GM19397 (cell line): ENCODE measurements at regions not wholly inside any gene's neighbourhood (a gene's known extent, or its start where the extent isn't known, plus 50 kb on each side); places are given as distances from the start of the nearest gene placed in this dataset.
"Not testable (repeated sequence)": the region's sequence is repeated elsewhere in the genome, so short reads cannot be mapped to it uniquely, and the experiment has no call there.

Source experiments
- ATAC-seq: cut with Tn5 transposase; IDR thresholded peaks from one replicate; pipeline ENCODE4 v1.9.1; 2021; ENCODE audit warnings: mild to moderate bottlenecking, moderate library complexity; ENCODE audit not compliant: unreplicated experiment

- ATAC-seq = no peak
These were observed 382.1 kb upstream of the CTSO start for GRCh38 chr4:156335721-156336120.

- ATAC-seq = no peak
These were observed 376.9 kb upstream of the CTSO start for GRCh38 chr4:156330436-156331031.

GRCh38 chr4:156329779-156330178, 376.1 kb upstream of the CTSO start:
- no peak for ATAC-seq

GRCh38 chr4:156328882-156329281, 375.2 kb upstream of the CTSO start:
- no peak for ATAC-seq

GRCh38 chr4:156326246-156326645, 372.6 kb upstream of the CTSO start:
- no peak for ATAC-seq

- no peak for ATAC-seq
These were observed 368.9 kb upstream of the CTSO start for GRCh38 chr4:156322592-156322991.

GRCh38 chr4:156321203-156321602, 367.5 kb upstream of the CTSO start:
- ATAC-seq = no peak

- no peak for ATAC-seq
These were observed 359.8 kb upstream of the CTSO start for GRCh38 chr4:156313497-156313896.

GRCh38 chr4:156312261-156312847, 358.7 kb upstream of the CTSO start:
- no peak for ATAC-seq

- no peak for ATAC-seq
These were observed 355.4 kb upstream of the CTSO start for GRCh38 chr4:156309031-156309430.

GRCh38 chr4:156303708-156304107, 350.0 kb upstream of the CTSO start:
- ATAC-seq = no peak

GRCh38 chr4:156298230-156298629, 344.6 kb upstream of the CTSO start:
- ATAC-seq = no peak

- ATAC-seq = no peak
These were observed 342.1 kb upstream of the CTSO start for GRCh38 chr4:156295676-156296195.

- no peak for ATAC-seq
These were observed 340.9 kb upstream of the CTSO start for GRCh38 chr4:156294577-156294976.

- no peak for ATAC-seq
These were observed 340.1 kb upstream of the CTSO start for GRCh38 chr4:156293657-156294297.

GRCh38 chr4:156291317-156291716, 337.7 kb upstream of the CTSO start:
- ATAC-seq = no peak

- ATAC-seq = no peak
These were observed 337.1 kb upstream of the CTSO start for GRCh38 chr4:156290811-156291210.

- ATAC-seq = not testable (repeated sequence)
These were observed 336.4 kb upstream of the CTSO start for GRCh38 chr4:156290026-156290425.

GRCh38 chr4:156280686-156281085, 327.0 kb upstream of the CTSO start:
- ATAC-seq = no peak

- no peak for ATAC-seq
These were observed 311.7 kb upstream of the CTSO start for GRCh38 chr4:156265407-156265806.

GRCh38 chr4:156261230-156261629, 307.6 kb upstream of the CTSO start:
- no peak for ATAC-seq
